T-helper 17 cell (primary cell): ENCODE measurements at regions not wholly inside any gene's neighbourhood (a gene's known extent, or its start where the extent isn't known, plus 50 kb on each side); places are given as distances from the start of the nearest gene placed in this dataset.
"Not testable (repeated sequence)": the region's sequence is repeated elsewhere in the genome, so short reads cannot be mapped to it uniquely, and the experiment has no call there.

ENCODE experiments used
- ATAC-seq: fragments of 150-1000 bp; cut with Tn5 transposase; 2 replicates; pipeline ENCODE4 v1.10.0; 2021; ENCODE audit warnings: mild to moderate bottlenecking, moderate library complexity
- DNase-seq, 3 donors: peaks; one replicate each; pipeline versions ENCODE4 v3.0.0 to v3.0.0-alpha.2; 2020 to 2021
- H3K9me3 ChIP-seq: one replicate; pipeline ENCODE4 v1.7.0; 2013; ENCODE audit warnings: low read length, mild to moderate bottlenecking; ENCODE audit not compliant: control insufficient read depth, poor library complexity, severe bottlenecking
- H3K27ac Mint-ChIP-seq: one replicate; pipeline ENCODE4 v1.8.0; 2022; ENCODE audit warnings: mild to moderate bottlenecking, moderate library complexity, mixed read lengths
- H3K27me3 Mint-ChIP-seq: one replicate; pipeline ENCODE4 v1.8.0; 2022; ENCODE audit warnings: mixed read lengths
- H3K36me3 Mint-ChIP-seq: one replicate; pipeline ENCODE4 v1.8.0; 2022; ENCODE audit warnings: low read depth, mixed read lengths
- H3K4me1 Mint-ChIP-seq: one replicate; pipeline ENCODE4 v1.8.0; 2022; ENCODE audit warnings: mild to moderate bottlenecking, mixed read lengths
- H3K4me3 Mint-ChIP-seq: one replicate; pipeline ENCODE4 v1.8.0; 2022; ENCODE audit warnings: mild to moderate bottlenecking, moderate library complexity, mixed read lengths

- no peak overlapping the region for H3K4me3 Mint-ChIP-seq
- peak; percentile 53 to 78 (median 67) for DNase-seq
- no peak overlapping the region for H3K27ac Mint-ChIP-seq
- H3K9me3 ChIP-seq: no peaks in the 10 kb centered on the region
- H3K4me1 Mint-ChIP-seq: peaks cover 6% of the 10 kb centered on the region
- peaks cover 72% of the 10 kb centered on the region for H3K27me3 Mint-ChIP-seq
- ATAC-seq: peak; percentile 92
- peaks cover 16% of the 10 kb centered on the region for H3K36me3 Mint-ChIP-seq
Measured at GRCh38 chr1:204791453-204792353, 79.0 kb upstream of the NFASC start.

DNA sequence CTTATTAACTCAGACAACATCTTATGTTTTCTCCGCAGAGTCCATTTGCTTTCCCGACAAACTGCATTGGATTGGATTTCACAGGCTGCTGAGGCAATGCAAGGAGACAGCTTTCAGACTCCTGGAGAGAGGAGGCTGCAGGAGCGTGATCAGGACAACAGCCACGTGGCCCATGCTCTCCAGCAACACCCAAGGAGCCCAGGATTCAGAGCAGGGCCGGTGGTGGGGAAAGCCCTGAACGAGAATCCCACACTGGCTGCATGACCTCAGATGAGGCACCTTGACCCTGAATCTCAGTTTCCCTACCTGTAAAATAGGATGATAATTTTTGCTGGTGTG, 78.3 kb upstream of the NFASC start:
- no peaks in the 10 kb centered on the region for H3K9me3 ChIP-seq
- Mint-ChIP-seq H3K36me3 (peaks cover 14% of the 10 kb centered on the region), H3K27me3 (peaks cover 67% of the 10 kb centered on the region), H3K27ac (no peak overlapping the region), H3K4me1 (peaks cover 6% of the 10 kb centered on the region), H3K4me3 (no peak overlapping the region)
- DNase-seq: no peak
- ATAC-seq: no peak

GRCh38 chr1:204793259-204793914, 77.3 kb upstream of the NFASC start:
- ATAC-seq: no peak

DNA sequence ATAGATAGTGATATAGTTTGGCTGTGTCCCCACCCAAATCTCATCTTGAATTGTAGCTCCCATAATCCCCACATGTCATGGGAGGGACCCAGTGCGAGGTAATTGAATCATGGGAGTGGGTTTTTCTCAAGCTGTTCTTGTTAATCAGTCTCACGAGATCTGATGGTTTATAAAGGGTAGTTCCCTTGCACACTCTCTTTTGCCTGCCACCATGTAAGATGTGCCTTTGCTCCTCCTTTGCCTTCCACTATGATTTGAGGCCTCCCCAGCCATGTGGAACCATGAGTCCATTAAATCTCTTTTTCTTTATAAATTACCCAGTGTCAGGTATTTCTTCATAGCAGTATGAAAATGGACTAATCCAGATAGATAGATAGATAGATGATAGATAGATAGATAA, 73.8 kb upstream of the NFASC start:
- H3K36me3 Mint-ChIP-seq, ATAC-seq, H3K9me3 ChIP-seq, H3K27ac Mint-ChIP-seq, H3K4me3 Mint-ChIP-seq, DNase-seq, H3K4me1 Mint-ChIP-seq: not testable (repeated sequence)
- H3K27me3 Mint-ChIP-seq: peaks cover 44% of the 10 kb centered on the region

More at GRCh38 chr1:204793259-204793914, 77.3 kb upstream of the NFASC start:
- H3K27ac Mint-ChIP-seq: no peak overlapping the region
- no peak overlapping the region for H3K4me3 Mint-ChIP-seq
- H3K27me3 Mint-ChIP-seq: peaks cover 58% of the 10 kb centered on the region
- H3K36me3 Mint-ChIP-seq: peaks cover 9% of the 10 kb centered on the region
- no peaks in the 10 kb centered on the region for H3K9me3 ChIP-seq
- peaks cover 6% of the 10 kb centered on the region for H3K4me1 Mint-ChIP-seq
- no peak for DNase-seq

- H3K4me3 Mint-ChIP-seq: no peak overlapping the region
- no peaks in the 10 kb centered on the region for H3K4me1 Mint-ChIP-seq
- H3K9me3 ChIP-seq: no peaks in the 10 kb centered on the region
- H3K27me3 Mint-ChIP-seq: peaks cover 42% of the 10 kb centered on the region
- no peak for DNase-seq
- H3K36me3 Mint-ChIP-seq: peaks cover 3% of the 10 kb centered on the region
- no peak for ATAC-seq
- no peak overlapping the region for H3K27ac Mint-ChIP-seq
Measured at GRCh38 chr1:204797401-204797800, 73.3 kb upstream of the NFASC start.

GRCh38 chr1:204799630-204800029, 71.0 kb upstream of the NFASC start:
- peaks cover 6% of the 10 kb centered on the region for H3K36me3 Mint-ChIP-seq
- ATAC-seq (no peak), DNase-seq (no peak)
- no peak overlapping the region for H3K27ac Mint-ChIP-seq
- no peaks in the 10 kb centered on the region for H3K4me1 Mint-ChIP-seq
- H3K27me3 Mint-ChIP-seq: peaks cover 26% of the 10 kb centered on the region
- no peak overlapping the region for H3K4me3 Mint-ChIP-seq
- H3K9me3 ChIP-seq: no peaks in the 10 kb centered on the region

- ATAC-seq (no peak), DNase-seq (no peak)
- Mint-ChIP-seq H3K27me3 (peaks cover 19% of the 10 kb centered on the region), H3K4me1 (peaks cover 2% of the 10 kb centered on the region), H3K27ac (no peak overlapping the region), H3K36me3 (peaks cover 6% of the 10 kb centered on the region), H3K4me3 (no peak overlapping the region)
- H3K9me3 ChIP-seq: no peaks in the 10 kb centered on the region
Measured at GRCh38 chr1:204801211-204801610, 69.5 kb upstream of the NFASC start.

DNA sequence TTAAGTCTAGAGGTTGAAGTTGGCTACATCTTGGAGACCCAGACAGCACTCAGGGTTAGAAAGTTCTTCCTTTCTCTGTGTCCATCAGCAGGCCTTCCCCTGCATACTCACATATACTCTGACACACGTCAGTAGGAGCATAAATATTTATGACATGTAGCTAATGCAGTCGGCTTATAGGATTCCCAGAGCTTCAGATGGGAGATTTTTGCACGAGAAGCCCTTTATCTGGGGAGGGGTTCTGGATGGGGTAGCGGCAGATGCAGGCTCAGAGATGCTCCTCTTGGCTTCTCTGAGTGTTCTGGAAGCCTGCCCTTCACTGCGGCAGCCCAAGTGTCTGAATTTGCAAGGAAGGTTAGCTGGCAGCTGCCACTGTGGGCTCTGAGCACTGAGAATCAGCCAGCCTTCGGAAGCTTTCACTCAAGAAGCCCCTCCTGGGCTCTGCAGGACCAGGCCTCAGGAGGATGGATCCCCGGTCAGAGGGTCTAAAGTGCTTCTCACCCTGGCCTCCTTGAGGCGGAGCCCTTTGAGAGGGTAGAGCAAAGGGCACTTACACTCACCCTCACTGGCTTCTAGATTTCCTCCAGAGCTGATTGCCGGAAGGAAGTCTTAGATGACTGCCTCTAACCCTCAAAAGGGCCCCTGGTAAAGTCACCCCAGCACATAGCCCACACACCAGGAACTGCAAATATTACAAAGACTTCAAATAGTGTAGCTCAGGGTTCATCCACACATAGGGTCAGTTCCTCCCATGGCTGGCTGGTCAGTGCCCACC, 68.1 kb upstream of the NFASC start:
- Mint-ChIP-seq H3K36me3 (peaks cover 6% of the 10 kb centered on the region), H3K4me3 (no peak overlapping the region), H3K4me1 (peaks cover 9% of the 10 kb centered on the region), H3K27ac (no peak overlapping the region), H3K27me3 (peaks cover 19% of the 10 kb centered on the region)
- no peak for DNase-seq
- no peak for ATAC-seq
- no peaks in the 10 kb centered on the region for H3K9me3 ChIP-seq

DNA sequence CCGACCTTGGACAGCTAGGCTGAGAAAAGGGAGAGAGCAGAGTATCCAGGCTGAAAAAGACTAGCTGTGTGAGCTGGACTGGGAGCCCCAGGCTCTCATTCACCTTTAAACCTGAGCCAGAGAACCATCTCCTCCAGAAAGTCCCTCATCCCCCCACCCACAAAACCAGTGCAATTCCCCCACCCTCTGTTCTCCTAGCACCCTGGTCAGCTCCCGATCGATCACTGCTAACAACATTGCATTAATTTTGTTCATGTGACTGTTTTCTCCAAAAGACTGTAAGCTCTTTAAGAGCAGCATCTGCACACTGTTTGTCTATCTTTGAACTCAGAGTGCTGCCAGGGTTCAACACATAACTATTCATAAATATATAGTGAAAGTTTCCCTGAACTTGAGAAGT, 67.1 kb upstream of the NFASC start:
- H3K9me3 ChIP-seq: no peaks in the 10 kb centered on the region
- Mint-ChIP-seq H3K4me1 (peaks cover 9% of the 10 kb centered on the region), H3K4me3 (no peak overlapping the region), H3K27me3 (peaks cover 16% of the 10 kb centered on the region), H3K36me3 (peaks cover 6% of the 10 kb centered on the region), H3K27ac (no peak overlapping the region)
- ATAC-seq (no peak), DNase-seq (no peak)

DNA sequence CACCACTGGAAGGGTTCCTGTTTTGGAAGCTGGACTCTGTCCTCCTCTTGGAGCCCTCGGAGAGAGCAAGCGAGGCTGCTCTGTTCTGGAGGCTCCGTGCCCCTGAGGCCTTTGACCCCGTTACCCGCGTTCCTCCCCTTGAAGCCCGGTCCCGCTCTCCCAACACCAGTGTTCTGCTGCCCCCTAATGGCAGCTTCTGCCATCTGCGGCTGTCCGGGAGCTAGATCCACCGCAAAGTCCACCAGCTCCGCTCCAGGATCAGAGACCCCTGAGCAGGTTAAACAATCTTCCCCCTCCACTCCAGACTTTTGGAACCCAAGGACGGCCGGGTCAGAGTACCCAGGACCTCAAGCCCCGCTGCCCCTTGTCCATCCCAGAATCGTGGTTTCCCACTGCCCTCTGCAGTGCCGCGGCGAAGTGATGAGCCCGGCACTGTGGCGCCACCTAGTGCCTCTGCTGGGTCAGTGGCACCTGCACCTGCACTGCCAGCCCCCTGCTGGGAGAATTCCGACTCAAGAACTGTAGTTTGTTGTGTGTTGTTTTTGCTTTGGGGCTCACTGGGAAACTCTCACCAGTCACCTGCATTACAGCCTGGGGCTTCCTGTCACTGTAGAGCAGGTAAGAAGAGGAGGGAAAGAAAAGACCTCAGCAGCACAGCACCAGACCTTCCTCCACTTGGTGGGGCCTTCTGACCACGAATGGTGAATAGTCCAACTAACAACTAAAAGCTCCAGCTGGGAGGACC, 63.5 kb upstream of the NFASC start:
- peak; percentile 66 to 75 (median 67) for DNase-seq
- H3K4me1 Mint-ChIP-seq: peaks cover 9% of the 10 kb centered on the region
- peaks cover 5% of the 10 kb centered on the region for H3K27me3 Mint-ChIP-seq
- peaks cover 3% of the 10 kb centered on the region for H3K36me3 Mint-ChIP-seq
- no peaks in the 10 kb centered on the region for H3K9me3 ChIP-seq
- peak overlapping the region; percentile 92 for H3K4me3 Mint-ChIP-seq
- ATAC-seq: peak; percentile 98
- H3K27ac Mint-ChIP-seq: no peak overlapping the region

DNA sequence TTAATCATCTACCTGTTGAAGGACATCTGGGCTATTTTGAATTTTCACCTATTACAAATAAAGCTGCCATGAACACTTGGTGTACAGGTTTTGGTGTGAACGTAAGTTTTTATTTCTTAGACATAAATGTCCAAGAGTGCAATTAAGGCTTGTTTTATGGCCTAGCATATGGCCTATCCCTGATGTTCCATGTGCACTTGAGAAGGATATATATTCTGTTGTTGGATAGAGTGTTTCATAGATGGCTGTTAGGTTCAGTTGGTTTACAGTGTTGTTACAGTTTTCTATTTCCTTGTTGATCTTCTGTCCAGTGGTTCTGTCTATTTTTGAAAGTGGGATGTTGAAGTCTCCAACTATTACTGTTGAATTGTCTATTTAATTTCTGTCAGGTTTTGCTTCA, 61.2 kb upstream of the NFASC start:
- Mint-ChIP-seq H3K27me3 (peaks cover 16% of the 10 kb centered on the region), H3K36me3 (no peaks in the 10 kb centered on the region), H3K4me1 (peaks cover 9% of the 10 kb centered on the region), H3K27ac (no peak overlapping the region), H3K4me3 (no peak overlapping the region)
- ATAC-seq: no peak
- H3K9me3 ChIP-seq: no peaks in the 10 kb centered on the region
- DNase-seq: no peak

DNA sequence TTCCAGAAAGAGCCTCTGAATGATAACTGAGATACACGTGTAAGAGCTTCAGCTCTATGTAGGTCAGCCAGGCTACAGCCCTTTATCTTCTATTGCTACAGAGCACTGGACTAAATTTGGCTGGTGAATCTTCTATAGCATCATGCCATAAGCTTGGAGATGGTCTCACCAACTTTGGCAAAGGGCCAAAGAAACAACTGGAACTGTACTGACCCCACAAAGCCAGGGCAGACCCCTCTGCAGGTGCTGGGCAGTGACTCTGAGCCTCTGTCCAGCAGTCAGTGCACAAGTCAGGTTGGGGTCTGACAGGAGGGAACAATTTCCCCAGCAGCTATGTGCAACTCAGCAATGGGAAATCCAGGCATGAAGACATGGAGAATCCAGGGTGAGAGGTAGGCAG, 57.8 kb upstream of the NFASC start:
- H3K27ac Mint-ChIP-seq: no peak overlapping the region
- H3K4me1 Mint-ChIP-seq: peaks cover 2% of the 10 kb centered on the region
- H3K4me3 Mint-ChIP-seq: no peak overlapping the region
- peaks cover 38% of the 10 kb centered on the region for H3K27me3 Mint-ChIP-seq
- ATAC-seq (no peak), DNase-seq (no peak)
- no peaks in the 10 kb centered on the region for H3K36me3 Mint-ChIP-seq
- no peaks in the 10 kb centered on the region for H3K9me3 ChIP-seq

DNA sequence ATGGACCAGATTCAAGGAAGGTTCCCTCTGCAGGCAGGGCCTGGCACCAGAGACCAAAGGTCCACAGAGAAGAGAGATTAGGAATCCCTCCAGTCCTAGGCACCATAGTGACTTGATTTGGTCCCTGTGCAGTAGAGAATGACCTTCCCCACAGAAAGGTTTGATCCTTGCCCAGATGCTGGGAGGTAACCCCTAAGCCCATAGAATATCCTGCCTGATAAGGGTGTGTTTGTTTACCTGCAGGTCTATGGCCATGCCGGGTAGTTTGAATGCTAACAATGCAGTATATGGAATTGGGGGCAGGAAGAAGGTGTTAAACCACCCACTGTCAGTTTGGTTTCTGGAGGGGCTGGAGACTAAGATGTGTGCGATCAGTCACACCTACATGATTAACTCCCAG, 57.1 kb upstream of the NFASC start:
- H3K27me3 Mint-ChIP-seq: peaks cover 44% of the 10 kb centered on the region
- H3K36me3 Mint-ChIP-seq: no peaks in the 10 kb centered on the region
- no peaks in the 10 kb centered on the region for H3K9me3 ChIP-seq
- H3K4me3 Mint-ChIP-seq: no peak overlapping the region
- H3K27ac Mint-ChIP-seq: no peak overlapping the region
- DNase-seq (no peak), ATAC-seq (no peak)
- peaks cover 2% of the 10 kb centered on the region for H3K4me1 Mint-ChIP-seq
